Sigmoid colon (tissue), 4 donors: ENCODE measurements at regions not wholly inside any gene's neighbourhood (a gene's known extent, or its start where the extent isn't known, plus 50 kb on each side); places are given as distances from the start of the nearest gene placed in this dataset.

Source experiments
- CTCF ChIP-seq, 4 experiments: fragments of 450-650 bp in 3 of 4; fragments of 200-600 bp in 1 of 4; IDR thresholded peaks; one replicate each; pipeline ENCODE4 v1.5.1; 2016 to 2019; ENCODE audit warnings: antibody characterized with exemption in 4 of 4, mild to moderate bottlenecking in 3 of 4, moderate library complexity in 2 of 4
- EP300 ChIP-seq, 4 donors: sonication (generic); formaldehyde crosslinking; IDR thresholded peaks; one replicate each; pipeline ENCODE4 v1.6.1; 2017; ENCODE audit warnings: antibody characterized with exemption in 4 of 4
- POLR2A ChIP-seq, 2 donors: fragments of 450-650 bp; IDR thresholded peaks; one replicate each; pipeline ENCODE4 v1.6.1; 2016; ENCODE audit warnings: antibody characterized with exemption in 2 of 2, mild to moderate bottlenecking in 2 of 2, moderate library complexity in 2 of 2
- POLR2AphosphoS5 ChIP-seq, 4 donors: sonication (generic); formaldehyde crosslinking; IDR thresholded peaks; one replicate each; pipeline ENCODE4 v1.6.1; 2017; ENCODE audit warnings: antibody characterized with exemption in 4 of 4

DNA sequence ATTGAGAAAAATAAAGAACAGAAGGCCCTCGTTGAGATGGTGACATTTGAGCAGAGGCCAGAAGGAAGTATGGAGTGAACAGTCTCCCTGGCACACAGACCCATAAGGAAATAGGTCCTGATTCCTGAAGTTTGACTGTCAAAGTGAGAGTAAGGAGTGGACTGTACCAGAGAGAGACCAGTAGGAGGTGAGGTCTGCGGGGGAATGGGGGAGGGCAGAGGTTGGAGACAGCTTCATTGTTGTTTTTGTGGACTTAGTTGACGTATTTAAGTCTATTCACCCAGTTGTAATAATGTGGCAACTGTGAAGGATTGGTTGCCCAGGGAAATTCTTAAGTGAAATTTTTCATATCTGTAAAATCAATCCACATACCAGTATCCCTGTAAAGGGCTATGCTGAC lies 110.7 kb downstream of the TFAP2B start:
- no peak for TF ChIP-seq CTCF (IDR thresholded peaks at IDR 0.05)
- no peak for TF ChIP-seq POLR2AphosphoS5 (IDR thresholded peaks at IDR 0.05)
- TF ChIP-seq EP300 (IDR thresholded peaks at IDR 0.05): no peak
- no peak for TF ChIP-seq POLR2A (IDR thresholded peaks at IDR 0.05)
